ENCODE measurements at regions not wholly inside any gene's neighbourhood (a gene's known extent, or its start where the extent isn't known, plus 50 kb on each side); places are given as distances from the start of the nearest gene placed in this dataset.
"Not testable (repeated sequence)": the region's sequence is repeated elsewhere in the genome, so short reads cannot be mapped to it uniquely, and the experiment has no call there.

DNA sequence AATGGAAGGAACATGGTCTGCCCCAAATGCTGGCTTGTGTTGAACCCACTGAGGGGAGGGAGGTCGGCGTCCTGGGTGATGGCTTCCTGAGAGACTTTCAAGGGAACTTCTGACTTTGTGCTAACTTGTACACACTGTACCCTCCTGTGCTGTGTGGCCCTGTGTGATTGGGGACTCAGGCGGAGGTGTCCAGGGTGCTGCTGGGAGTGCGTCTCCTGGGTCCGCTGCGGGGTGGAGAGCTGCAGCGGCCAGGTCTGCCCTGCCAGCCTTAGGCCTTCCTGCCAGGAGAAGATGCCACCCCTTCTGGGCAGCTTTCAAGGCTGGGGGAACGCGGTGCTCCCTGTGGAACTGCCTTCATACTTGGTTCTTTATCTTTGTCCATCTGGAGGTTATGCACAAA is 170.1 kb downstream of the URI1 start:
- in situ Hi-C loops (cut with HindIII; ENCODE audit: low pct_unique_long_range_greater_than_20kb, low sequenced_read_pairs), result no loop called here
- TF ChIP-seq JUND (IDR thresholded peaks at IDR 0.05; ENCODE audit: low read depth), result no peak
- no peak for DNase-seq (ENCODE audit: low read depth in 1 of 2, low spot score in 1 of 2)

DNA sequence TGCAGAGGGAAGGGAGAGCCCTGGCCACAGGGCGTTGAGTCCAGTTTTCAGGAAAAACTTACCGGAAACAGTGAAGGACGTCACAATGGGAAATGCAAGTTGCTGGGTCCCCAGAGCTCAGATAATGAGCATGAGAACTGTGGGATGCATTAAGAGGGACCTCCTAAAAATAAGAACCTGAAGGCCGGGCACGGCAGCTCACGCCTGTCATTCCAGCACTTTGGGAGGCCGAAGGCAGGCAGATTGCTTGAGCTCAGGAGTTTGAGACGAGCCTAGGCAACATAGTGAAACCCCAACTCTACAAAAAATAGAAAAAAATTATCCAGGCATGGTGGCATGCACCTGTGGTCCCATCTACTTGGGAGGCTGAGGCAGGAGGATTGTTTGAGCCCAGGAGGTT is 170.6 kb downstream of the URI1 start:
- in situ Hi-C loops (cut with HindIII; ENCODE audit: low pct_unique_long_range_greater_than_20kb, low sequenced_read_pairs), result no loop called here
- no peak for DNase-seq (ENCODE audit: low read depth in 1 of 2, low spot score in 1 of 2)
- no peak for TF ChIP-seq JUND (IDR thresholded peaks at IDR 0.05; ENCODE audit: low read depth)

DNA sequence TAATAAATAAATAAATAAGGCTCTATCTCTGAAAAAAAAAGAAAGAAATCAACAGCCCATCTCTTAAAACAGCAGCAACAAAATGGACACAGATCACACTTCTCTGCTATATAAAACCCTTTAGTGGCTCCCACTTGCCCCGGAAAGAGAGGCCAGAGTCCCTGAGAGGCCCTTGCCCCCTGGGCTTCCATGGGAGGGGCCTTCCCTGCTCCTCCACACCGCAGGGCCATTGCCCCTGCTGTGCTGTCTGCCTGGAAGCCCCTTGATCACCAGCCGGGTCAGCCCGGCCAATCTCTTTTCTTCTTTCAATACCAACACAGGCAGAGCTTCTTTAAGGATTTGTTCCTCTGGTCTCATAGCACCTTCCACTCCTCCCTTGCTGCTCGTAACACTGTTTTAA is 171.1 kb downstream of the URI1 start:
- in situ Hi-C loops (cut with HindIII; ENCODE audit: low pct_unique_long_range_greater_than_20kb, low sequenced_read_pairs), result no loop called here
- no peak for TF ChIP-seq JUND (IDR thresholded peaks at IDR 0.05; ENCODE audit: low read depth)
- no peak for DNase-seq (ENCODE audit: low read depth in 1 of 2, low spot score in 1 of 2)

DNA sequence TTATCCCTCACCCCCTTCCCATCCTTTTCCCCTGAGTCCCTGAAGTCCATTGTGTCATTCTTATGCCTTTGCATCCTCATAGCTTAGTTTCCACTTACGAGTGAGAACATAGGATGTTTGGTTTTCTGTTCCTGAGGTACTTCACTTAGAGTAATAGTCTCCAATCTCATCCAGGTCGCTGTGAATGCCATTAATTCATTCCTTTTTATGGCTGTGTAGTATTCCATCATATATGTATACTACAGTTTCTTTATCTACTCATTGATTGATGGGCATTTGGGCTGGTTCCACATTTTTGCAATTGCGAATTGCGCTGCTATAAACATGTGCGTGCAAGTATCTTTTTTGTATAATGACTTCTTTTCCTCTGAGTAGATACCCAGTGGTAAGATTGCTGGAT is 172.1 kb downstream of the URI1 start:
- DNase-seq (ENCODE audit: low read depth in 1 of 2, low spot score in 1 of 2); in situ Hi-C loops (cut with HindIII; ENCODE audit: low pct_unique_long_range_greater_than_20kb, low sequenced_read_pairs): not testable (repeated sequence)

DNA sequence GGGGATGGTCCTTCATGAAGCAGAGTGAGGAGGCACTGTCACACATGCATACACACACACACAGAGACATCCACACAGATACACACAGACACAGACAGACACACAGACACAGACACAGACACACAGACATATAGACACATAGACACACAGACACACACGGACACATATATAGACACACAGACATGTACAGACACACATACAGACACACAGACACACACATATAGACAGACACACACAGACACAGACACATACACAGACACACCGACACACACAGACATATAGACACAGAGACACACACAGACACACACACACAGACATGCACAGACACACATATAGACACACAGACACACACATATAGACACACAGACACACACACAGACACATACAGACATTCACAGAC is 173.9 kb downstream of the URI1 start:
- in situ Hi-C loops (cut with HindIII; ENCODE audit: low pct_unique_long_range_greater_than_20kb, low sequenced_read_pairs), result no loop called here
- DNase-seq (ENCODE audit: low read depth in 1 of 2, low spot score in 1 of 2), result no peak

DNA sequence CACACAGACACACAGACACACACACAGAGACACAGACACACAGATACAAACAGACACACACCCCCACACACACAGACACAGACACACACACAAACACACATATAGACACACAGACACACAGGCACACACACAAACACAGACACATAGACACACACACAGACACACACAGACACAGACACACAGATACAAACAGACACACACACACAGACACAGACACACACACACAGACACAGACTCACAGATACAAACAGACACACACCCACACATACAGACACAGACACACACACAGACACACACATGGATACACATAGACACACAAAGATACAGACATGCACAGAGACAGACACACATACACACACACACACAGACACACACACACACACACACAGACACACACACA is 174.5 kb downstream of the URI1 start:
- in situ Hi-C loops (cut with HindIII; ENCODE audit: low pct_unique_long_range_greater_than_20kb, low sequenced_read_pairs), result no loop called here

More for the DNA sequence above, 173.9 kb downstream of the URI1 start:
- no peak for TF ChIP-seq JUND (IDR thresholded peaks at IDR 0.05; ENCODE audit: low read depth)

DNA sequence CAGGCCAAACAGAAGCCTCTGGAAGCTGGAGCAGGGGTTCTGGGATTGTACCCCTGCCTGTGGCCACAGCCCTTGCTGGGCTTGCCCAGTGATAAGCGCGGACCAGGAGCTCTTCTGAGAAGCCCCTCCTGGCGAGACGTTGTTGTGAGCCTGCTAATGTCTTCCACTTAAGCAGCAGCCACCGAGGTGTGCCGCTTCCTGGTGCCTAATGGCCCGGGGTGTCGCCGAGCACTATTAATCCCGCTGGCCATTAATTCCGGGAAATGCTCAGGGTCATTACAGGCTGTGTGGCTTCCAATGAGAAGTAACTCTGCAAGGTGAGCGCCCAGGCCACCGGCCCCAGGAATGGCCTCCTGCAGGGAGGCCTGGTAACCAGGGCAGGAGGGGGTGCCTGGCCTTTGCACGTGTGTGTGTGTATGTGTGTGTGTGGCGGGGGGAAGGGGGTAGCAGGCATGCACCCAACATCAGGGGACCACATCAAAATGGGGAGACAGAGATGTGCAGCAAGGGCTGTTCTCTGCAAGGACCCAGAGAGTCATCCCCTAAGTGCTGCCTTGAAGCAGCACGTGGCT is 175.0 kb downstream of the URI1 start:
- no peak for TF ChIP-seq JUND (IDR thresholded peaks at IDR 0.05; ENCODE audit: low read depth)
- no peak for DNase-seq (ENCODE audit: low read depth in 1 of 2, low spot score in 1 of 2)
- in situ Hi-C loops (cut with HindIII; ENCODE audit: low pct_unique_long_range_greater_than_20kb, low sequenced_read_pairs), result no loop called here

More for the DNA sequence above, 174.5 kb downstream of the URI1 start:
- TF ChIP-seq JUND (IDR thresholded peaks at IDR 0.05; ENCODE audit: low read depth), result no peak
- no peak for DNase-seq (ENCODE audit: low read depth in 1 of 2, low spot score in 1 of 2)

DNA sequence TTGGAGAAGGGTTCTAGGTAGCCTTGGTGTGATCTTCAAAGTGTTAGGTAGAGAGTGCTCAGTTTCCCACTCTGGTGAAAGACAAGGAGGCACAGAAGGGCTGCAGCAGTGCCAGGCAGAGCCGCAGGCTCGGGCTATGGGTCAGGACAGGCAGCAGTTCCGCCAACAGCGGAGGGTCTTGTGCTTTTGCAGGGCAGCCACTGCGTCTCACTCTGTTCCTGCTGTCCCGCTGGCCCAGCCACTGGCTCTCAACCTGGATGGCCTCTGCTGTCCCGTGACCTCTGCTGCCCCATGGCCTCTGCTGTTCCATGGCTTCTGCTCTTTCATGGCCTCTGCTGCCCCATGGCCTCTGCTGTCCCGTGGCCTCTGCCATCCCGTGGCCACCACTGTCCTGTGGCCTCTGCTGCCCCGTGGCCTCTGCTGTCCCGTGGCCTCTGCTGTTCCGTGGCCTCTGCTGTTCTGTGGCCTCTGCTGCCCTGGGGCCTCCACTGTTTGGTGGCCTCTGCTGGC is 175.7 kb downstream of the URI1 start:
- in situ Hi-C loops (cut with HindIII; ENCODE audit: low pct_unique_long_range_greater_than_20kb, low sequenced_read_pairs), result no loop called here
- TF ChIP-seq JUND (IDR thresholded peaks at IDR 0.05; ENCODE audit: low read depth), result no peak
- DNase-seq (ENCODE audit: low read depth in 1 of 2, low spot score in 1 of 2), result no peak

DNA sequence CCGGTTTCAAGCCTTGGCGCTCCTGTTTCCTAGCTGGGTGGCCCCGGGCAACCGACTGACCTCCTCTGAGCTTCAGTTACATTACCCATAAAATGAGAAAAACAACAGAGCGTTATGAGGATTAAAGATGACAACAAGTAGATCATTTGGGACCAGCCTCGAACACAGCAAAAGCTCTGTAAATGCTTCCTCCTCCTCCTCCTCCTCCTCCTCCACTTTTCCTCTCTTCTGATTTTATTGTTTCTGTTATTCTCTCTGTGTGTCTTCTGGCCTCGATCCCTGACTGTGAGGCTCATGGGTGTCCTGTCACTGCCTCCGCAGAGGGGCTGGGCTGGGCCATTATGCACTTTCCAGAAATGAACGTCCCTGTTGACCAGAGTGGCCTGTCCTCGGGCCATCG is 176.2 kb downstream of the URI1 start:
- no peak for DNase-seq (ENCODE audit: low read depth in 1 of 2, low spot score in 1 of 2)
- TF ChIP-seq JUND (IDR thresholded peaks at IDR 0.05; ENCODE audit: low read depth), result no peak
- in situ Hi-C loops (cut with HindIII; ENCODE audit: low pct_unique_long_range_greater_than_20kb, low sequenced_read_pairs), result no loop called here

DNA sequence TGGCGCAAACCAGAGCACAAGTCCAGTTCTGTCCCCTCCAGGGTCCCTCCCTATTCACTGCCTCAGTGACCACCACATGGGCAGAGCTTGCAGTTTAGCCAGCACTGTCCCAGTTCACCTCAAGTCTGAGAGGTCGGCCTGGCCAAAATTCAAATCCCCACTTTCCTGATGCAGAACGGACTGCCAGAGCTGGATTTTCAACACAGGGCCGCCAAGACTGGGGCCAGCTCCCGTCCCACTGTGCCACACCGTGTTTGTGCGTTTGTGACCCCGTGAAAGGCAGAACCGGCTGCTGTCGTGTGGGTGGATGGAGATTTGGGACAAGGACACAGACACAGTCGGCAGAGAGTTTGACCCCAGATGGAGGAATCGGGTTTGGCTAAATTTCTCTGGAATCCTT is 176.7 kb downstream of the URI1 start:
- no peak for TF ChIP-seq JUND (IDR thresholded peaks at IDR 0.05; ENCODE audit: low read depth)
- no peak for DNase-seq (ENCODE audit: low read depth in 1 of 2, low spot score in 1 of 2)
- in situ Hi-C loops (cut with HindIII; ENCODE audit: low pct_unique_long_range_greater_than_20kb, low sequenced_read_pairs), result no loop called here

DNA sequence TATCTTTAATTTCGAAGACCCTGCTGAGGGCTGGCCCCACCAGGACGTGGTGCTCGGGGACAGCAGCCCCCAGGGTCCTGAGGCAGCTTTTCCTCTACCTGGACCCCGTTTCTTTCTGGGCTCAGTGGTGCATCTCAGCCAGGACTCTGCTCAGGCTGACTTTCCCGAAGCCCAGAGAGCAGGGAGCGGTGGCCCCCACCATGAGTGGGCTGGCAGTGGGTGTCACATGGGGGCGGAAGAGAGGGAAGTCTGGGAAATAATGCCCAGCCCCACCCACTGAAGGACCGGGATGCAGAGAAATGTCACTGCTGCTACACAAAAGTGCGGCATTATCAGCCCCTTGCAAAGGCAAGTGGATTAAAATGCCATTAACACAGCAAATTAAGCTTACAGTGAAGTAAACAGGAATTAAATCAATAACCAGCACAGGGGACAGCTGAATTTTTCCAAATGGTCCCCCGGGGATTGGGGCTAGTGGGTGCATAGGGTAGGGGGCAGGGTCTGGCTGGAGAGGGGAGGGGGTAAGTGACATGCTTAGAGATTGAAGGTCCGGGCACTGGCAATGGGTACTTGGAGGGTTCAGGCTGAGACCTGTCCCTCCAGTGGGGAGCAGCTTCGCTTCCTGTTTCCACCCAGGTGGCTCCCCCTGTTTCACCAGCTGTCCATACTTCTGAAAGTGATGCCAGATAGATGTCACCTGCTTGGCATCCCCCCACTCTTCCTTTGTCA is 177.3 kb downstream of the URI1 start:
- in situ Hi-C loops (cut with HindIII; ENCODE audit: low pct_unique_long_range_greater_than_20kb, low sequenced_read_pairs), result no loop called here
- no peak for TF ChIP-seq JUND (IDR thresholded peaks at IDR 0.05; ENCODE audit: low read depth)
- no peak for DNase-seq (ENCODE audit: low read depth in 1 of 2, low spot score in 1 of 2)

DNA sequence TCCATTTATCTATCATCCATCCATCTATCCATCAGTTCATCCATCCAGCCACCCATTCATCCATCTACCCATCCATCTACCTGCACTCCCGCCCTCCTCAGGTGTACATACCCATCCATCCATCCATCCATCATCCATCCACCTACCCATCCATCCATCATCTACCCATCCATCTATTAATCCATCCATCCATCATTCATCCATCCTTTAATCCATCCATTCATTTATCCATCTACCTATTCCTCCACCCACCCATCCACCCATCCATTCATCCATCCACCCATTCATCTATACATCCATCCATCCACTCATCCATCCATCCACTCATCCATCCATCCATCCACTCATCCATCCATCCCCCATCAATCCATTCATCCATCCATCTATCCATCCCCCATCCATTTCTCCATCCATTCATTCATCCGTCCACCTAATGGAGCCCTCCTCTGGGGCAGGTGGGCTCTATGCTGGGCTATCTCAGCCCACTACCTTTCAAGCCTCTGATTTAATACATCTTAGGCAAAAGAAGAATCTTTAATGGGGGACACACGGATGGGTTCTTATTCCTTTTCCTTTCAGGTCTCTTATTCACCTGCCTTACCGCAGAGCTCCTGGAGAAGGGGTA is 178.9 kb downstream of the URI1 start:
- no peak for DNase-seq (ENCODE audit: low read depth in 1 of 2, low spot score in 1 of 2)
- TF ChIP-seq JUND (IDR thresholded peaks at IDR 0.05; ENCODE audit: low read depth), result no peak
- in situ Hi-C loops (cut with HindIII; ENCODE audit: low pct_unique_long_range_greater_than_20kb, low sequenced_read_pairs), result no loop called here

DNA sequence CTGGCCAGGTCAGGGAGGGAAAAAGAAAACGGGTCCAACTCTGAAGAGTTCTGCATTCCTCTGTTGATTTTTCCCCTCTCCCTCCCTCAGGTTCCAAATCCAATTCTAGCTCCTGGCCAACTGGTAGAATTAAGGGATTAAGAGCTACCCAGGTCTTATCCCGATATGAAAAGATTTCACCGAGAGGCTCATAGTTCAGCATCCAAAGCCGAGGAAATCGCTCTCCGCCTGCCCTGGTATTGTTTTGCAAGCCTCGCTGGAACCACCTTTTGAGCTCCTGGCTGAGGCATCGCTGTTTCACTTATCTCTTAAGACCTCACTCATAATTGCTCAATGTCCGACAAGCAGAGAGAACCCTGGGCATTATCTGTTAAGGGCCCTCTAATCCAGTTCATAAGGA is 180.4 kb downstream of the URI1 start:
- no peak for DNase-seq (ENCODE audit: low read depth in 1 of 2, low spot score in 1 of 2)
- in situ Hi-C loops (cut with HindIII; ENCODE audit: low pct_unique_long_range_greater_than_20kb, low sequenced_read_pairs), result no loop called here

More for the DNA sequence above, 180.4 kb downstream of the URI1 start:
- no peak for TF ChIP-seq JUND (IDR thresholded peaks at IDR 0.05; ENCODE audit: low read depth)

Data from T47D (cell line).